ENCODE measurements at regions not wholly inside any gene's neighbourhood (a gene's known extent, or its start where the extent isn't known, plus 50 kb on each side); places are given as distances from the start of the nearest gene placed in this dataset.

GRCh38 chr12:45540661-45541341, 188.7 kb upstream of the ARID2 start:
- no peak overlapping the region for H3K27ac ChIP-seq
- DNase-seq (no peak), ATAC-seq (no peak)
- H3K9me3 ChIP-seq = no peaks in the 10 kb centered on the region
- intact Hi-C loops (cut with DNase I) = no loop called here
- no peaks in the 10 kb centered on the region for H3K36me3 ChIP-seq
- H3K4me1 ChIP-seq = no peaks in the 10 kb centered on the region
- TF ChIP-seq, protein P1, sequence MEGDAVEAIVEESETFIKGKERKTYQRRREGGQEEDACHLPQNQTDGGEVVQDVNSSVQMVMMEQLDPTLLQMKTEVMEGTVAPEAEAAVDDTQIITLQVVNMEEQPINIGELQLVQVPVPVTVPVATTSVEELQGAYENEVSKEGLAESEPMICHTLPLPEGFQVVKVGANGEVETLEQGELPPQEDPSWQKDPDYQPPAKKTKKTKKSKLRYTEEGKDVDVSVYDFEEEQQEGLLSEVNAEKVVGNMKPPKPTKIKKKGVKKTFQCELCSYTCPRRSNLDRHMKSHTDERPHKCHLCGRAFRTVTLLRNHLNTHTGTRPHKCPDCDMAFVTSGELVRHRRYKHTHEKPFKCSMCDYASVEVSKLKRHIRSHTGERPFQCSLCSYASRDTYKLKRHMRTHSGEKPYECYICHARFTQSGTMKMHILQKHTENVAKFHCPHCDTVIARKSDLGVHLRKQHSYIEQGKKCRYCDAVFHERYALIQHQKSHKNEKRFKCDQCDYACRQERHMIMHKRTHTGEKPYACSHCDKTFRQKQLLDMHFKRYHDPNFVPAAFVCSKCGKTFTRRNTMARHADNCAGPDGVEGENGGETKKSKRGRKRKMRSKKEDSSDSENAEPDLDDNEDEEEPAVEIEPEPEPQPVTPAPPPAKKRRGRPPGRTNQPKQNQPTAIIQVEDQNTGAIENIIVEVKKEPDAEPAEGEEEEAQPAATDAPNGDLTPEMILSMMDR (IDR thresholded peaks at IDR 0.05) = no peak
- H3K27me3 ChIP-seq = no peaks in the 10 kb centered on the region
- no peak overlapping the region for H3K4me3 ChIP-seq

- Histone ChIP-seq H3K4me1 (no peaks in the 10 kb centered on the region), H3K4me3 (no peak overlapping the region), H3K9me3 (no peaks in the 10 kb centered on the region), H3K27ac (no peak overlapping the region), H3K36me3 (no peaks in the 10 kb centered on the region), H3K27me3 (no peaks in the 10 kb centered on the region)
- TF ChIP-seq, protein P1 (IDR thresholded peaks at IDR 0.05) = peak; percentile 67 to 77
- intact Hi-C loops (cut with DNase I) = no loop called here
- peak; percentile 97 for ATAC-seq
- peak in 2 of 4 donors; percentile 54 to 74 for DNase-seq
Measured at GRCh38 chr12:45543887-45544286, 185.6 kb upstream of the ARID2 start.

DNA sequence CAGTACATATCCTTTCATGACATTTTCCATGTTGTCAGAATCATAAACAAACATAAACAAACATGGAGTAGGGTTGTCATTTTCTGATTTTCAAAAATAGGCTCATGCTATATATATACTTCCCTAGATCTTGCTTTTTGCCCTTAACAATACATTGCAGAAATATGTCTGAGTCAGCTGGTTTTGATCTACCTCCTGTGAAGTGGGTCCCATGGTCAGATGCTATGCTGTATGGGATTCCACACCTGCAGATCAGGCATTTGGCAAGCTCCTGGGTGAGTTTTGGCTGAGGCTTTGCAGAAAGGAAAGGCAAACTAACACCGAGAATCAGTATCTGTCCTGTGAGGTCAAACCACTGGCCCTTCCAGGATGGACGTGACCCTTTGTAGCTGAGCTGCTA, 183.0 kb upstream of the ARID2 start:
- no peak for DNase-seq
- TF ChIP-seq, protein P1 (IDR thresholded peaks at IDR 0.05) = no peak
- intact Hi-C loops (cut with DNase I) = no loop called here

DNA sequence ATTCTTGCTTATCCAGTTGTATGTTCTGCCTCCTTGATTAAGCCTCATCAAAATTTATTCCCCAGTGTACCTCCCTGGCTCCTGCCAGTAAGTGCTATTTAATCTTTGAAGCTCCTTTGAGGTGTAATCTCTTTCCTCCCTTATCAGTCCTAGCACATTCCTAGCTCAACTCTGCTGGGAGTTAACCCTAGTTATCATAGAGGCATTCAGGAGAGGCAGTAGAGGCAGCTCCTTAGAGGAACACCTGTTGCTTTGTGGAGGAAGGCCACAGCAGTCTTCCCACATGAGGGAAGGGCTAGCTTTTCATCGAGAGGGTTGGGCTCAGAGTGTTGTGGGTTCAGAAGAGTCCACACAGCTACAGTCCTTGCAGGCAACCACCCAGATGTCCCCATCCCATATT, 182.4 kb upstream of the ARID2 start:
- Histone ChIP-seq H3K36me3 (no peaks in the 10 kb centered on the region), H3K4me1 (no peaks in the 10 kb centered on the region), H3K4me3 (no peak overlapping the region), H3K27me3 (no peaks in the 10 kb centered on the region), H3K27ac (no peak overlapping the region), H3K9me3 (no peaks in the 10 kb centered on the region)
- intact Hi-C loops (cut with DNase I) = no loop called here
- TF ChIP-seq, protein P1 (IDR thresholded peaks at IDR 0.05) = no peak
- DNase-seq (no peak), ATAC-seq (no peak)

More for the DNA sequence above, 183.0 kb upstream of the ARID2 start:
- no peaks in the 10 kb centered on the region for H3K36me3 ChIP-seq
- H3K4me1 ChIP-seq = no peaks in the 10 kb centered on the region
- H3K4me3 ChIP-seq = no peak overlapping the region
- H3K27ac ChIP-seq = no peak overlapping the region
- H3K9me3 ChIP-seq = no peaks in the 10 kb centered on the region
- no peaks in the 10 kb centered on the region for H3K27me3 ChIP-seq
- ATAC-seq = no peak

- H3K4me3 ChIP-seq = no peak overlapping the region
- H3K4me1 ChIP-seq = no peaks in the 10 kb centered on the region
- H3K27ac ChIP-seq = no peak overlapping the region
- ATAC-seq (no peak), DNase-seq (no peak)
- no peaks in the 10 kb centered on the region for H3K36me3 ChIP-seq
- H3K27me3 ChIP-seq = no peaks in the 10 kb centered on the region
- intact Hi-C loops (cut with DNase I) = no loop called here
- TF ChIP-seq, protein P1 (IDR thresholded peaks at IDR 0.05) = no peak
- H3K9me3 ChIP-seq = no peaks in the 10 kb centered on the region
Measured at GRCh38 chr12:45547822-45548221, 181.7 kb upstream of the ARID2 start.
